Lung (tissue), 11 donors: ENCODE measurements at regions not wholly inside any gene's neighbourhood (a gene's known extent, or its start where the extent isn't known, plus 50 kb on each side); places are given as distances from the start of the nearest gene placed in this dataset.
A peak's percentile ranks its signal among the peaks of the same experiment; 100 is the strongest.
"Not testable (repeated sequence)": the region's sequence is repeated elsewhere in the genome, so short reads cannot be mapped to it uniquely, and the experiment has no call there.

ENCODE experiments used
- ATAC-seq: fragments of 200-7000 bp; cut with Tn5 transposase; one replicate; pipeline ENCODE4 v1.9.1; 2020; ENCODE audit warnings: moderate number of reproducible peaks; ENCODE audit not compliant: insufficient read depth, low FRiP score
- DNase-seq, 3 donors: peaks; one replicate each; pipeline ENCODE4 v3.0.0-alpha.2; 2013 to 2017
- H3K27ac ChIP-seq, 2 donors: one replicate each; pipeline ENCODE4 v1.5.1; 2013; ENCODE audit warnings: mild to moderate bottlenecking in 2 of 2, moderate library complexity in 2 of 2, control low read depth in 1 of 2, inconsistent platforms in 1 of 2, low read depth in 1 of 2, low read length in 1 of 2
- H3K27me3 ChIP-seq, 3 donors: one replicate each; pipeline ENCODE4 v1.5.1; 2013; ENCODE audit warnings: low read length in 2 of 3; ENCODE audit not compliant: control insufficient read depth in 3 of 3, insufficient read depth in 3 of 3
- H3K36me3 ChIP-seq, 4 donors: one replicate each; pipeline ENCODE4 v1.5.1; 2013; ENCODE audit warnings: low read length in 4 of 4, mild to moderate bottlenecking in 1 of 4, moderate library complexity in 1 of 4; ENCODE audit not compliant: control insufficient read depth in 4 of 4, insufficient read depth in 4 of 4
- H3K4me1 ChIP-seq, 5 donors: one replicate each; pipeline ENCODE4 v1.5.1; 2013; ENCODE audit warnings: low read length in 5 of 5, mild to moderate bottlenecking in 2 of 5, moderate library complexity in 1 of 5; ENCODE audit not compliant: control insufficient read depth in 5 of 5, insufficient read depth in 5 of 5
- H3K4me3 ChIP-seq: one replicate; pipeline ENCODE4 v1.5.1; 2013; ENCODE audit warnings: mild to moderate bottlenecking, control low read depth, moderate library complexity
- H3K9ac ChIP-seq, 2 donors: one replicate each; pipeline ENCODE4 v1.5.1; 2013; ENCODE audit warnings: low read length in 2 of 2, control low read depth in 1 of 2; ENCODE audit not compliant: insufficient read depth in 1 of 2
- H3K9me3 ChIP-seq, 4 donors: one replicate each; pipeline ENCODE4 v1.5.1; 2013; ENCODE audit warnings: low read length in 3 of 4, mild to moderate bottlenecking in 1 of 4, moderate library complexity in 1 of 4; ENCODE audit not compliant: control insufficient read depth in 4 of 4, insufficient read depth in 3 of 4
- WGBS, 2 donors: extraction: QIAGEN DNeasy Blood & Tissue Kit; methylation state at CpG; one replicate each; pipeline ENCODE4 v1.1.7; 2013; 5-methylcytosine and 5-hydroxymethylcytosine counted together
- TF ChIP-seq, protein P1 (sequence below): IDR thresholded peaks from 2 replicates; pipeline ENCODE4 v1.5.1; 2012; ENCODE audit warnings: mild to moderate bottlenecking; ENCODE audit errors: control extremely low read depth, extremely low read depth
- donor health status: control.
- donor health status: control.
- donor health status: Bipolar disorder and iron deficiency.
- donor health status: healthy.
- donor health status: DM: yes; HTN: yes; CAD: no.

- 39 to 47% methylated on average over 8 of the region's 8 CpGs for WGBS, 2 donors
- no peaks in the 10 kb centered on the region for H3K36me3 ChIP-seq
- DNase-seq (peak in 1 of 3 donors; percentile 1), ATAC-seq (no peak)
- no peak overlapping the region for H3K4me3 ChIP-seq
- TF ChIP-seq, protein P1, sequence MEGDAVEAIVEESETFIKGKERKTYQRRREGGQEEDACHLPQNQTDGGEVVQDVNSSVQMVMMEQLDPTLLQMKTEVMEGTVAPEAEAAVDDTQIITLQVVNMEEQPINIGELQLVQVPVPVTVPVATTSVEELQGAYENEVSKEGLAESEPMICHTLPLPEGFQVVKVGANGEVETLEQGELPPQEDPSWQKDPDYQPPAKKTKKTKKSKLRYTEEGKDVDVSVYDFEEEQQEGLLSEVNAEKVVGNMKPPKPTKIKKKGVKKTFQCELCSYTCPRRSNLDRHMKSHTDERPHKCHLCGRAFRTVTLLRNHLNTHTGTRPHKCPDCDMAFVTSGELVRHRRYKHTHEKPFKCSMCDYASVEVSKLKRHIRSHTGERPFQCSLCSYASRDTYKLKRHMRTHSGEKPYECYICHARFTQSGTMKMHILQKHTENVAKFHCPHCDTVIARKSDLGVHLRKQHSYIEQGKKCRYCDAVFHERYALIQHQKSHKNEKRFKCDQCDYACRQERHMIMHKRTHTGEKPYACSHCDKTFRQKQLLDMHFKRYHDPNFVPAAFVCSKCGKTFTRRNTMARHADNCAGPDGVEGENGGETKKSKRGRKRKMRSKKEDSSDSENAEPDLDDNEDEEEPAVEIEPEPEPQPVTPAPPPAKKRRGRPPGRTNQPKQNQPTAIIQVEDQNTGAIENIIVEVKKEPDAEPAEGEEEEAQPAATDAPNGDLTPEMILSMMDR, result no peak
- no peak overlapping the region for H3K9ac ChIP-seq
- no peaks in the 10 kb centered on the region for H3K27me3 ChIP-seq
- H3K9me3 ChIP-seq, result no peaks in the 10 kb centered on the region
- H3K27ac ChIP-seq, result no peak overlapping the region
- H3K4me1 ChIP-seq, result no peaks in the 10 kb centered on the region
These were observed 160.4 kb upstream of the KCNH8 start for GRCh38 chr3:18987862-18988447.

DNA sequence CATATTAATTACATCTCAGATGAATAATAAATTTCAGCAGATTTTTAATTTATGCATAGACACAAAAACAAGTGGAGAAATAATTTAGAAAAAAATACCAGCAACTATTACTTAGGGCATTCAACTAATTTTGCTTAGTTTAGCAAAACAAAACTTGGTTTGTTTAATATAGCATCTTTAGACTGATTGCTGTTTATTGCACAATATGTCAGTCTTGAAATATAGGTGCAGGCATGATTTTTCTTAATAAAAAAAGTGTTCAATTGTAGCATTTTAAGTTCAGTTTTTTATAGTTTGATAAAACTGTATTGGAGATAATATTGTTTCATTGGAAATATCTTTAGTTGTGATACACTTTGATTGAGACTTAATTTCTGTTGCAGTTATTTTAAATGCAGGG is 161.2 kb upstream of the KCNH8 start:
- ATAC-seq (no peak), DNase-seq (no peak)
- no peak overlapping the region for H3K9ac ChIP-seq
- H3K4me3 ChIP-seq, result no peak overlapping the region
- H3K27me3 ChIP-seq, result no peaks in the 10 kb centered on the region
- TF ChIP-seq, protein P1, result no peak
- no peak overlapping the region for H3K27ac ChIP-seq
- H3K9me3 ChIP-seq, result no peaks in the 10 kb centered on the region
- no peaks in the 10 kb centered on the region for H3K4me1 ChIP-seq
- no peaks in the 10 kb centered on the region for H3K36me3 ChIP-seq

- DNase-seq (no peak), ATAC-seq (no peak)
- TF ChIP-seq, protein P1, result no peak
- H3K4me1 ChIP-seq, result no peaks in the 10 kb centered on the region
- no peaks in the 10 kb centered on the region for H3K9me3 ChIP-seq
- WGBS, 2 donors, result 25 to 68% methylated on average over 2 of the region's 2 CpGs
- H3K4me3 ChIP-seq, result no peak overlapping the region
- no peak overlapping the region for H3K27ac ChIP-seq
- H3K9ac ChIP-seq, result no peak overlapping the region
- no peaks in the 10 kb centered on the region for H3K27me3 ChIP-seq
- H3K36me3 ChIP-seq, result no peaks in the 10 kb centered on the region
These were observed 165.4 kb upstream of the KCNH8 start for GRCh38 chr3:18982920-18983319.

GRCh38 chr3:18976102-18976501 is 172.2 kb upstream of the KCNH8 start:
- H3K9ac ChIP-seq, H3K4me3 ChIP-seq, ATAC-seq, H3K27me3 ChIP-seq, H3K9me3 ChIP-seq, H3K36me3 ChIP-seq, H3K4me1 ChIP-seq, H3K27ac ChIP-seq, DNase-seq: not testable (repeated sequence)
- WGBS, 2 donors, result 86 to 94% methylated on average over 13 to 17 of the region's 17 CpGs
